LoVo (cell line): ENCODE measurements at regions not wholly inside any gene's neighbourhood (a gene's known extent, or its start where the extent isn't known, plus 50 kb on each side); places are given as distances from the start of the nearest gene placed in this dataset.
A peak's percentile ranks its signal among the peaks of the same experiment; 100 is the strongest.
"Not testable (repeated sequence)": the region's sequence is repeated elsewhere in the genome, so short reads cannot be mapped to it uniquely, and the experiment has no call there.

Experiments used
- DNase-seq: peaks from one replicate; pipeline ENCODE4 v3.0.0-alpha.2; 2016; ENCODE audit warnings: low spot score

DNA sequence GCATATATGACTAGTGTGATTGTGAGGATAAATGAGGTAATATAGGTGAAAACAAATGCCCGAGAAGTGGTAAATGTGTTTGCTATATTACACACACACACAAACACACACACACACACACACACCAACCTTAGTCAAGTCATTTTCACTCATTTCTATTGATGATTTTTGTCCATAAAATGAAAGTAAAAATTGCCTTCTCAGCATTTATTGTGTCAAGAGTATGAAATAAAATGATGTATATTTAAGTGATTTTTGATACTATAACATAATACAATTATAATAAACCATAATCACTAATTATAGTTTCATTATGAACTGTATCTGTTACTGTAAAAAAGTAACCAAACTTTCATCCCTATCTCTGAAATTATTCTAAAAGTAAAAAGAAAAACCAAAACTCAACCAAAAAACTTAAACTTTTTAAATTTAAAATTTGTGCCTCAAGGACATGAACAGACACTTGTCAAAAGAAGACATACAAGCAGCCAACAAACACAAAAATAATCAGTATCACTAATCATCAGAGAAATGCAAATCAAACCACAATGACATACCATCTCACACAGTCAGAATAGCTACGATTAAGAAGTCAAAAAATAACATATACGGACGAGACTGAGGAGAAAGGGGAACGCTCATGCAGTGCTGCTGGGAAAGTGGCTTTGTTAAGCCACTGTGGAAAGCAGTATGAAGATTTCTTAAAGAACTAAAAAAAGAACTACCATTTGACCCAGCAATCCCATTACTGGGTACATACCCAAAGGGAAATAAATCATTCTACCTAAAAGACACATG, 601.0 kb downstream of the TMA16 start:
- no peak for DNase-seq

- DNase-seq, result no peak
These were observed 602.5 kb downstream of the TMA16 start for GRCh38 chr4:164096766-164097518.

DNA sequence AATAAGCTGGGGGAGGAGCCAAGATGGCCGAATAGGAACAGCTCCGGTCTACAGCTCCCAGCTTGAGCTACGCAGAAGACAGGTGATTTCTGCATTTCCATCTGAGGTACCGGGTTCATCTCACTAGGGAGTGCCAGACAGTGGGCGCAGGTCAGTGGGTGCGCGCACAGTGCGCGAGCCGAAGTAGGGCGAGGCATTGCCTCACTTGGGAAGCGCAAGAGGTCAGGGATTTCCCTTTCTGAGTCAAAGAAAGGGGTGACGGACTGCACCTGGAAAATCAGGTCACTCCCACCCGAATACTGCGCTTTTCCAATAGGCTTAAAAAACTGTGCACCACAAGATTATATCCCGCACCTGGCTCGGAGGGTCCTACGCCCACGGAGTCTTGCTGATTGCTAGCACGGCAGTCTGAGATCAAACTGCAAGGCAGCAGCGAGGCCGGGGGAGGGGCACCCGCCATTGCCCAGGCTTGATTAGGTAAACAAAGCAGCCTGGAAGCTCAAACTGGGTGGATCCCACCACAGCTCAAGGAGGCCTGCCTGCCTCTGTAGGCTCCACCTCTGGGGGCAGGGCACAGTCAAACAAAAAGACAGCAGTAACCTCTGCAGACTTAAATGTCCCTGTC, 606.4 kb downstream of the TMA16 start:
- DNase-seq, result not testable (repeated sequence)

DNA sequence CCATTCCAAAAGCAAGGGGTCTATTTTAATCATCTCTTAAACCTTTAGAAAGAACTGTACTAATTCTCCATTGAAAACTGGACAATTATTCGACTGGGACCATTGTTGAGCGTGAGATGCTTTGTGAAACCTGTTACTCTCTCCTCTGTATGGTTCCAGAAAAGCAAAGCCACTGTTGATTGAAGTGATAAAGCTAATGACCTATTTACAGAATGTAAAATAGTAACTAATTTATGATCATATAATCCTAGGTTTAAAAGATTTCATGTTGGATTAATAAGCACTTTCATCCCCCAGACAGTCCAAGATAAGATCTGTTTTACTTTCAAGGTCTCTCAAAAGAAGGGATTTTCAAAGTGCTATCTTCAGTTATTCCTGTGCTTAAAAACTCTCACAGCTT, 614.5 kb downstream of the TMA16 start:
- no peak for DNase-seq

DNA sequence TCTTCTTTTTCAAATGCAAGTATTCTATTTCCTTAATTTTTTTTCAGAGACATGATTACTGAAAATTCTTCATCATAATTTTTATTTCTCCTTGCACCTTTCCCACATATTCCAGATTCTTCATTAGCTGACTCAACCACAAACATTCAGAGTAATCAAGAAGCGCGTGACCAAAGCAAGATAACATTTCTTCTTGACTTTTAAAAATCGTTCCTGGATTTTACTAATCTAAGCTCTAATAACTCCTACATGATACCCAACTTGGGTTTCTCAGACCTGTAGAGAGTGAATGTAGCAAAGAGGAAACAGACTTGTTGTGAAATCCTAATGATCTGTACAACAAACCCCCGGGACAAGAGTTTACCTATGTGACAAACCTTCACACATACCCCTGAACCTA, 615.0 kb downstream of the TMA16 start:
- no peak for DNase-seq

- DNase-seq, result no peak
These were observed 620.7 kb downstream of the TMA16 start for GRCh38 chr4:164115236-164115635.

- DNase-seq, result no peak
These were observed 621.8 kb downstream of the TMA16 start for GRCh38 chr4:164116286-164116685.

DNA sequence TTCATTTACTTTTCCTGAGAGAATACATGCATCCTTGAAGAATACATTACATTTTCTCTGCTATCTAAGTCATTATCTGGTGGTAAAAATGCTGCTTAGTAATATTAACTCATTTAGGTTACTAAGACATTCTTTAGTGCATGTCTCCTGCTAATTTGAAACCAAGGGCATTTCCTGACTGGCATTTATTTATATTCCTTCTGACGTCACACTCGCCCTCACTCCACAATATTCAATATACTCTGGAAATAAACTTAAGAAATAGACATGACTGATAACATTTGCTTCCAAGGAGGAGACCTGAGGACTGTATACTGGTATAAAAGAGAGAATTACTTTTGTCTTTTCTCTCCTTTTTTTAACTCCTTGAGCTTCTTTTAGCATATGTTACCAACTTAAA, 619.5 kb upstream of the SMIM31 start:
- no peak for DNase-seq

DNA sequence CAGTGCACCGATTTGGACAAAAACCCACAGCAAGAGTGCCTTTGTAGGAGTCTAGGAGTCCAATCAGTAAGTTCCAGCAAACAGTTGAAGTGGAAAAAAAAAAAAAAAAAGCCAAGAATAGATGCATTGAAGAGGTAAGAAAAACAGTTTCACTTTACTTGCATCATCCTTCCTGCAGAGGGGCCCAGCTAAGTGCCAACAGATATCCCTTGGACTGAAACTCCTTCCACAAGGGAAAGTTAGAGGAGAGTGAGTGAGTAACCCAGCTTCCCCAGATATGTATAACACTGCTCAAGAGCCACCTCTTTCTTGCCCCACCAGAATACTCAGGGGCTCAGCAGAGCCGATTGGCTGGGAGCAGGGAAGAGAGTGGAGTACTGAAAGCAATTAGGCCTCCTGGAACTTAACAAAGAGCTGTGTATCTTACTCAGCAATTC, 617.7 kb upstream of the SMIM31 start:
- DNase-seq, result peak; percentile 41

- no peak for DNase-seq
These were observed 615.4 kb upstream of the SMIM31 start for GRCh38 chr4:164138521-164138920.

DNA sequence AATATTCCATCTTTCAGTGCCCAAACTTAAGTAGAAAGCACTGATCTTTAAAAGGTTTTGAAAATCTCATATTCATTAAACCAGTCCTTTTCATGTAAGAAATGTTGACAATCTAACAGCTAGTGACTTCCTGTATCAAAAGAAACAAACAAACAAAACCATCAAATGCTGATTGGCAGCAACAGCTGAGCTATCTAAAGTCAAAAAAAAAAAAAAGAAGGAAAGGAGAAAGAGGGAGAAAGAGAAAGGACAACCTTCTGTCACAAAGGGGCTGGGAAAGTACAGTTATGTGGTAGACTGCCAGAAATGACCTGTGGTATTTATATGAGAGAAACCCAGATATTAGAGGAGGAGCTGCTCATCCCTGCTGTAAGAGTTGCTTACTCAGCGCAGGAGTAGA, 614.6 kb upstream of the SMIM31 start:
- DNase-seq, result no peak

- DNase-seq, result not testable (repeated sequence)
These were observed 612.1 kb upstream of the SMIM31 start for GRCh38 chr4:164141755-164142375.

- no peak for DNase-seq
These were observed 599.5 kb upstream of the SMIM31 start for GRCh38 chr4:164154416-164154815.

- no peak for DNase-seq
These were observed 584.3 kb upstream of the SMIM31 start for GRCh38 chr4:164169591-164169990.

- DNase-seq, result no peak
These were observed 576.8 kb upstream of the SMIM31 start for GRCh38 chr4:164177153-164177552.

- DNase-seq, result no peak
These were observed 576.2 kb upstream of the SMIM31 start for GRCh38 chr4:164177753-164178152.

- no peak for DNase-seq
These were observed 565.7 kb upstream of the SMIM31 start for GRCh38 chr4:164188236-164188635.

DNA sequence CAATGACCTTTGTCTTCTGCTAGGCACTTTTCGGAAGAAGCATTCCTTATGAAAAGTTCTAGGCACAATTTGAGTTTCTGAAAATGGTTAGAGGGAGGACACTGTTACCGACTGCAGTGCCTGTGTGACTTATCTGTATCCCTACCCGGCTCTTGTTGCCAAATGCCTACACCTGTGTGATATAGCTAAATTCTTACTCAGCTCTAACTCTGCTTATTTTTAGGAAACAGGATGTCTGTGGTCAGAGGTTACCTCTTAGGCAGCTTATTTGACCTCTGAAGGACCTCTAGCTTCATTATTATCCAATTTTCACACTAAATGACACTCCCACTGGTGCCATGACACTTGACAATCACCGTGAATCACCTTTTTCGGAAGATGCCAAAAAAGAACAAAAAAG, 561.1 kb upstream of the SMIM31 start:
- no peak for DNase-seq

DNA sequence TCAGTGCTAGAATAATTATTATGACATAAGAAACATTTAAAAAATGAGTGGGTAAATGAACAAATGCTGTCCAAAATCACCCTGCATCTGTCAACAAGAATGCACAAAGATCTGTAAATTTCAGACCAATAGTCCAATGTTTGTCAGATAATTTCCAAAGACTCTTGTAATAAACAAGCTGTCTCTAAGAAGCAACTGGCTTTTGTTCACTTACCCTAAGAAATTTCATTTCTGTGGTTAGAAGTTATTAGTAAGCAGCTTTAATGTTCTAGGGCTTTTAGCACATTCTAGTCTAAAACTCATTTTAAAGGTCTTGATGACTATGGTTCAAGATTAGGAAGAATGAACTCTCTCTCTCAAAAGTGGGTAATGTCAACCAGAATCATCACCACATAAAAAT, 560.3 kb upstream of the SMIM31 start:
- no peak for DNase-seq

- DNase-seq, result no peak
These were observed 556.4 kb upstream of the SMIM31 start for GRCh38 chr4:164197556-164197955.

DNA sequence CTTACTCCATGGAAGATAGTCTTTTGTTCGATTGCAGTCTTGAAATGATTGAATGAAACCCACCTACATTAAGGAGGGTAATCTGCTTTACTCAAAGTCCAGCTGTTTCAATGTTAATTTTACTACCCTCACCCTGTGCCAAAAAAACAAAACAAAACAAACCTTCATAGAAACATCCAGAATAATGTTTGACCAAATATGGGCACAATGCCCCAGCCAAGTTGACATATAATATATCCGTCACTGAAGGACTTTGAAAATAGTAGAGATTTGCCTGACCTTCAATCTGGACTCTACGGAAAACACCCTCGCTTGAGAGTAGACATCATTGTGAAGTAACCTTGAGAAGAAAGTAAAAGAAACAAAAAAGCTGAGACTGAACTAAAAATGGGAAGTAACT, 550.5 kb upstream of the SMIM31 start:
- no peak for DNase-seq

DNA sequence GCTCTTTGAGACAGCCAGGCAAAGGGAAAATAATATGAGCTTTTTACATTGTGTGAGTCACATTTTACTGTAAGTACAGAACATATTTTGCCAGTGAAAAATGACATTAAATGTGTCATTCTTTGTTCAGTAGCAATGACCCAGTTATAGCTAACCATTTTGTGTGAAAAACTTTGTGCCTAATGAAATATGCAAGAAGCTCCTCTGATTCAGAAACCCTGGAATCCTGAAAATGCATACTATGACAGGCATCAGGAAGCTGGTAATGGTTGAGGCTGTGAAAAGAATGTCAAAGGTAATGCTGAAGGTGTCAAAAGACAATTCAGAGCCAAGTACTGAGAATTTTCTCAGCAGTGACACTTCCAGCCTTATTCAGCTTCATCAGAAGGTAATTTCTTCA, 549.5 kb upstream of the SMIM31 start:
- peak; percentile 41 for DNase-seq

DNA sequence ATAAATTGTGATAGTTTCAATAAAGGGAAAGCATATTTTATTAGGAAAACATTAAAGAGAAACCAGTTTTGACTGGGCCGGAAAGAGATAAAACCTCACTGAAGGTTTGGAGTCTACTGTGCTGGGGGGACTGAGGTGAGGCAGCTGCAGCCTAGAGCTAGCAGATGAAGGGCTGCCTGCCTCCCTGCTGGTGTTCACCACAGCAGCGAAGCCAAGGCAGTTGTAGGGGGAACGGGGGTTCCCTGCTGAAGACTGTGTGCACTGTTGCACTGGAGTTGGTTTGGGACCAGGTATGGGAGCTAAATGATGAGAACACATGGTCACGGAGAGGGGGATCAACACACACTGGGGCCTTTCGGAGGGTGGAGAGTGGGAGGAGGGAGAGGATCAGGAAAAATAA, 546.5 kb upstream of the SMIM31 start:
- DNase-seq, result no peak
